K562 (cell line): ENCODE measurements at regions not wholly inside any gene's neighbourhood (a gene's known extent, or its start where the extent isn't known, plus 50 kb on each side); places are given as distances from the start of the nearest gene placed in this dataset.
A peak's percentile ranks its signal among the peaks of the same experiment; 100 is the strongest.

ENCODE experiments used
- CAMTA2 ChIP-seq: fragments of 250-450 bp; sonication (Bioruptor Pico); conservative IDR thresholded peaks from 2 replicates; pipeline ENCODE4 v1.5.1; 2022
- CBFA2T2 ChIP-seq: fragments of 450-650 bp; conservative IDR thresholded peaks from 2 replicates; pipeline ENCODE4 v1.6.1; 2017; ENCODE audit warnings: mild to moderate bottlenecking
- CHCHD3 ChIP-seq: fragments of 250-450 bp; sonication (Bioruptor Pico); IDR thresholded peaks from 2 replicates; pipeline ENCODE4 v2.1.2; 2022; ENCODE audit warnings: mild to moderate bottlenecking
- CREB1 ChIP-seq, 2 experiments: sonication (generic) in 1 of 2; formaldehyde crosslinking in 1 of 2; IDR thresholded peaks; 2 replicates each; pipeline versions ENCODE4 v1.6.1 to v1.8.0; 2012 to 2022; ENCODE audit warnings: inconsistent platforms in 1 of 2, mild to moderate bottlenecking in 1 of 2, missing genetic modification reagents in 1 of 2, moderate library complexity in 1 of 2
- ELF2 ChIP-seq: fragments of 250-450 bp; sonication (Bioruptor Pico); IDR thresholded peaks from 2 replicates; pipeline ENCODE4 v1.5.0; 2021; ENCODE audit warnings: mild to moderate bottlenecking
- FOXJ3 ChIP-seq: sonication (generic); formaldehyde crosslinking; IDR thresholded peaks from 2 replicates; pipeline ENCODE4 v1.4.0; 2020; ENCODE audit warnings: mild to moderate bottlenecking, missing genetic modification reagents
- KLF1 ChIP-seq: fragments of 450-650 bp; IDR thresholded peaks from 2 replicates; pipeline ENCODE4 v1.6.1; 2016; ENCODE audit warnings: missing genetic modification characterization, missing compliant biosample characterization
- MAFK ChIP-seq: IDR thresholded peaks from 2 replicates; pipeline ENCODE4 v1.6.1; 2011; ENCODE audit warnings: low read length, improper control_type of control experiment
- MEIS2 ChIP-seq: fragments of 450-650 bp; IDR thresholded peaks from 2 replicates; pipeline ENCODE4 v1.6.1; 2014; ENCODE audit warnings: mild to moderate bottlenecking; ENCODE audit not compliant: partially characterized antibody
- MTF1 ChIP-seq: fragments of 250-450 bp; sonication (Bioruptor Pico); IDR thresholded peaks from 2 replicates; pipeline ENCODE4 v1.9.0; 2021; ENCODE audit warnings: moderate library complexity, mild to moderate bottlenecking, inconsistent platforms, borderline replicate concordance
- POLR2A ChIP-seq: fragments of 450-650 bp; conservative IDR thresholded peaks from 2 replicates; pipeline ENCODE4 v1.6.1; 2016
- POLR2G ChIP-seq: fragments of 200-400 bp; formaldehyde crosslinking; IDR thresholded peaks from 2 replicates; pipeline ENCODE4 v1.6.1; 2017; ENCODE audit warnings: low read depth, mild to moderate bottlenecking, antibody characterized with exemption, low read length, moderate library complexity
- STAG1 ChIP-seq: sonication (generic); formaldehyde crosslinking; IDR thresholded peaks from 2 replicates; pipeline ENCODE4 v1.5.0; 2020; ENCODE audit warnings: missing genetic modification reagents, borderline replicate concordance
- TBP ChIP-seq: optimal IDR thresholded peaks from 2 replicates; pipeline ENCODE3; 2011; ENCODE audit warnings: low read depth, low read length, improper control_type of control experiment
- TEAD4 ChIP-seq, 2 experiments: sonication (generic) in 1 of 2; formaldehyde crosslinking in 1 of 2; IDR thresholded peaks; 2 replicates each; pipeline versions ENCODE4 v1.6.1 to v1.8.0; 2012 to 2022; ENCODE audit warnings: borderline replicate concordance in 1 of 2, inconsistent platforms in 1 of 2, low read length in 1 of 2, mild to moderate bottlenecking in 1 of 2, missing genetic modification reagents in 1 of 2
- XRCC3 ChIP-seq: fragments of 450-650 bp; IDR thresholded peaks from 2 replicates; pipeline ENCODE4 v1.6.1; 2017; ENCODE audit warnings: mild to moderate bottlenecking, moderate library complexity
- ZNF184 ChIP-seq: sonication (generic); formaldehyde crosslinking; IDR thresholded peaks from 2 replicates; pipeline ENCODE4 v1.5.0; 2020; ENCODE audit warnings: missing genetic modification reagents
- TF ChIP-seq, protein P1 (sequence below): fragments of 450-650 bp; formaldehyde crosslinking; IDR thresholded peaks from 2 replicates; pipeline ENCODE4 v1.4.0; 2022; ENCODE audit warnings: mild to moderate bottlenecking, moderate library complexity
- TF ChIP-seq, protein P2 (sequence below): fragments of 250-450 bp; sonication (Bioruptor Pico); IDR thresholded peaks from 2 replicates; pipeline ENCODE4 v1.4.0; 2020
- TF ChIP-seq, protein P3 (sequence below): sonication (generic); formaldehyde crosslinking; IDR thresholded peaks from 2 replicates; pipeline ENCODE4 v1.8.1; 2023; ENCODE audit warnings: mild to moderate bottlenecking, missing genetic modification reagents

DNA sequence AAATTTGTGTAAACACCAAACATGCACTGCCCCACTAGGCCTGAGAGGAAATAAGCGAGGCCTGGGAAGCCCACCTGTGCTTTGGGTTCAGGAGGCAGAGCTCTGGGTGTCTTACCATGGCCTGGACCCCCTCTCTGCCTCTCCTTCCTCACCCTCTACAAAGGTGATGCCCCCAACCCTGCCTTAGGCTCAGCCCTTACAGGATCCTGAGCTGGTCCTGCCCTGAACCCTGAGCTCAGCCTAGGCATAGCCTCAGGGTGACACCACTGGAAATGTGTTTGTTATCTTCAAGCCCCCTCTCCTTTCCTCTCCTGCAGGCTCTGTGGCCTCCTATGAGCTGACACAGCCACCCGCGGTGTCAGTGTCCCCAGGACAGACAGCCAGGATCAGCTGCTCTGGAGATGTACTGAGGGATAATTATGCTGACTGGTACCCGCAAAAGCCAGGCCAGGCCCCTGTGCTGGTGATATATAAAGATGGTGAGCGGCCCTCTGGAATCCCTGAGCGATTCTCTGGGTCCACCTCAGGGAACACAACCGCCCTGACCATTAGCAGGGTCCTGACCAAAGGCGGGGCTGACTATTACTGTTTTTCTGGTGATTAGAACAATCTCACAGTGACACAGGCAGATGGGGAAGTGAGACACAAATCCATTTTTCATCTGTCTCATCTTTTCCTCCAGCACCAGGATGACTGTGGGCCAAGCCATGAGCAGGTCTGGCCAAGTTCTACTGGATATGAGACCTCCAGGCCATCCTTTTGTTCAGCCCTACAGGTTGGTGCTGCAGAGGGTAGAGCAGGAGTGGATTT is 117.8 kb downstream of the GGTLC2 start (continued):
- no peak for TF ChIP-seq MEIS2
- 0 out of 2 replicates have a peak, but pooled peaks have one; percentile 53 for TF ChIP-seq MTF1
- no peak for TF ChIP-seq MAFK
- 0 out of 2 replicates have a peak, but pooled peaks have one; percentile 30 for TF ChIP-seq CAMTA2 (CRISPR knock-in tag)
- 0 out of 2 replicates have a peak, but pooled peaks have one; percentile 55 for TF ChIP-seq CHCHD3
- TF ChIP-seq ZNF184 (CRISPR knock-in tag): peak; percentile 70
- TF ChIP-seq ELF2 (CRISPR knock-in tag): peak; percentile 57; the same call in 1 of the 2 replicates
- TF ChIP-seq XRCC3: no peak
- TF ChIP-seq TEAD4 (IDR thresholded peaks at IDR 0.05; ENCODE audit: low read length): no peak
- TF ChIP-seq TEAD4 (CRISPR knock-in tag; IDR thresholded peaks at IDR 0.05; ENCODE audit: borderline replicate concordance): peak; percentile 53; the same call in 1 of the 2 replicates
- TF ChIP-seq, protein P1, sequence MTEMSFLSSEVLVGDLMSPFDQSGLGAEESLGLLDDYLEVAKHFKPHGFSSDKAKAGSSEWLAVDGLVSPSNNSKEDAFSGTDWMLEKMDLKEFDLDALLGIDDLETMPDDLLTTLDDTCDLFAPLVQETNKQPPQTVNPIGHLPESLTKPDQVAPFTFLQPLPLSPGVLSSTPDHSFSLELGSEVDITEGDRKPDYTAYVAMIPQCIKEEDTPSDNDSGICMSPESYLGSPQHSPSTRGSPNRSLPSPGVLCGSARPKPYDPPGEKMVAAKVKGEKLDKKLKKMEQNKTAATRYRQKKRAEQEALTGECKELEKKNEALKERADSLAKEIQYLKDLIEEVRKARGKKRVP (CRISPR knock-in tag): 0 out of 2 replicates have a peak, but pooled peaks have one; percentile 6
- no peak for TF ChIP-seq CBFA2T2
- TF ChIP-seq TBP: peak; percentile 35
- TF ChIP-seq, protein P2, sequence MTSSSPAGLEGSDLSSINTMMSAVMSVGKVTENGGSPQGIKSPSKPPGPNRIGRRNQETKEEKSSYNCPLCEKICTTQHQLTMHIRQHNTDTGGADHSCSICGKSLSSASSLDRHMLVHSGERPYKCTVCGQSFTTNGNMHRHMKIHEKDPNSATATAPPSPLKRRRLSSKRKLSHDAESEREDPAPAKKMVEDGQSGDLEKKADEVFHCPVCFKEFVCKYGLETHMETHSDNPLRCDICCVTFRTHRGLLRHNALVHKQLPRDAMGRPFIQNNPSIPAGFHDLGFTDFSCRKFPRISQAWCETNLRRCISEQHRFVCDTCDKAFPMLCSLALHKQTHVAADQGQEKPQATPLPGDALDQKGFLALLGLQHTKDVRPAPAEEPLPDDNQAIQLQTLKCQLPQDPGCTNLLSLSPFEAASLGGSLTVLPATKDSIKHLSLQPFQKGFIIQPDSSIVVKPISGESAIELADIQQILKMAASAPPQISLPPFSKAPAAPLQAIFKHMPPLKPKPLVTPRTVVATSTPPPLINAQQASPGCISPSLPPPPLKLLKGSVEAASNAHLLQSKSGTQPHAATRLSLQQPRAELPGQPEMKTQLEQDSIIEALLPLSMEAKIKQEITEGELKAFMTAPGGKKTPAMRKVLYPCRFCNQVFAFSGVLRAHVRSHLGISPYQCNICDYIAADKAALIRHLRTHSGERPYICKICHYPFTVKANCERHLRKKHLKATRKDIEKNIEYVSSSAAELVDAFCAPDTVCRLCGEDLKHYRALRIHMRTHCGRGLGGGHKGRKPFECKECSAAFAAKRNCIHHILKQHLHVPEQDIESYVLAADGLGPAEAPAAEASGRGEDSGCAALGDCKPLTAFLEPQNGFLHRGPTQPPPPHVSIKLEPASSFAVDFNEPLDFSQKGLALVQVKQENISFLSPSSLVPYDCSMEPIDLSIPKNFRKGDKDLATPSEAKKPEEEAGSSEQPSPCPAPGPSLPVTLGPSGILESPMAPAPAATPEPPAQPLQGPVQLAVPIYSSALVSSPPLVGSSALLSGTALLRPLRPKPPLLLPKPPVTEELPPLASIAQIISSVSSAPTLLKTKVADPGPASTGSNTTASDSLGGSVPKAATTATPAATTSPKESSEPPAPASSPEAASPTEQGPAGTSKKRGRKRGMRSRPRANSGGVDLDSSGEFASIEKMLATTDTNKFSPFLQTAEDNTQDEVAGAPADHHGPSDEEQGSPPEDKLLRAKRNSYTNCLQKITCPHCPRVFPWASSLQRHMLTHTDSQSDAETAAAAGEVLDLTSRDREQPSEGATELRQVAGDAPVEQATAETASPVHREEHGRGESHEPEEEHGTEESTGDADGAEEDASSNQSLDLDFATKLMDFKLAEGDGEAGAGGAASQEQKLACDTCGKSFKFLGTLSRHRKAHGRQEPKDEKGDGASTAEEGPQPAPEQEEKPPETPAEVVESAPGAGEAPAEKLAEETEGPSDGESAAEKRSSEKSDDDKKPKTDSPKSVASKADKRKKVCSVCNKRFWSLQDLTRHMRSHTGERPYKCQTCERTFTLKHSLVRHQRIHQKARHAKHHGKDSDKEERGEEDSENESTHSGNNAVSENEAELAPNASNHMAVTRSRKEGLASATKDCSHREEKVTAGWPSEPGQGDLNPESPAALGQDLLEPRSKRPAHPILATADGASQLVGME: peak; percentile 54
- no peak for TF ChIP-seq POLR2G
- TF ChIP-seq, protein P3, sequence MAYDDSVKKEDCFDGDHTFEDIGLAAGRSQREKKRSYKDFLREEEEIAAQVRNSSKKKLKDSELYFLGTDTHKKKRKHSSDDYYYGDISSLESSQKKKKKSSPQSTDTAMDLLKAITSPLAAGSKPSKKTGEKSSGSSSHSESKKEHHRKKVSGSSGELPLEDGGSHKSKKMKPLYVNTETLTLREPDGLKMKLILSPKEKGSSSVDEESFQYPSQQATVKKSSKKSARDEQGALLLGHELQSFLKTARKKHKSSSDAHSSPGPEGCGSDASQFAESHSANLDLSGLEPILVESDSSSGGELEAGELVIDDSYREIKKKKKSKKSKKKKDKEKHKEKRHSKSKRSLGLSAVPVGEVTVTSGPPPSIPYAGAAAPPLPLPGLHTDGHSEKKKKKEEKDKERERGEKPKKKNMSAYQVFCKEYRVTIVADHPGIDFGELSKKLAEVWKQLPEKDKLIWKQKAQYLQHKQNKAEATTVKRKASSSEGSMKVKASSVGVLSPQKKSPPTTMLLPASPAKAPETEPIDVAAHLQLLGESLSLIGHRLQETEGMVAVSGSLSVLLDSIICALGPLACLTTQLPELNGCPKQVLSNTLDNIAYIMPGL (CRISPR knock-in tag): peak; percentile 60; the same call in 1 of the 2 replicates
- no peak for TF ChIP-seq POLR2A
- no peak; the same call in 1 of the 2 replicates for TF ChIP-seq STAG1 (CRISPR knock-in tag)
- TF ChIP-seq CREB1 (IDR thresholded peaks at IDR 0.05): no peak
- TF ChIP-seq CREB1 (CRISPR knock-in tag; IDR thresholded peaks at IDR 0.05): no peak
- 0 out of 2 replicates have a peak, but pooled peaks have one; percentile 27 for TF ChIP-seq KLF1
- 0 out of 2 replicates have a peak, but pooled peaks have one; percentile 49 for TF ChIP-seq FOXJ3 (CRISPR knock-in tag)
